Activated T-helper 1 cell treated with anti-CD3 and anti-CD28 coated beads, Interleukin-12 subunit alpha, Interleukin-12 subunit beta, Interleukin-2, Interleukin-4 antibody, amounts not matched to agents 30 ng/mL and 10 ng/mL and 1 ng/mL, durations not matched to agents 14 hours and 24 hours and 36 hours (primary cell): ENCODE measurements at regions not wholly inside any gene's neighbourhood (a gene's known extent, or its start where the extent isn't known, plus 50 kb on each side); places are given as distances from the start of the nearest gene placed in this dataset.
"Not testable (repeated sequence)": the region's sequence is repeated elsewhere in the genome, so short reads cannot be mapped to it uniquely, and the experiment has no call there.

Source experiments
- DNase-seq: peaks from one replicate; pipeline ENCODE4 v3.0.0; 2021; ENCODE audit warnings: low spot score
- H3K27ac Mint-ChIP-seq: one replicate; pipeline ENCODE4 v1.8.0; 2021; ENCODE audit warnings: mild to moderate bottlenecking, mixed read lengths
- H3K27me3 Mint-ChIP-seq: one replicate; pipeline ENCODE4 v1.8.0; 2022; ENCODE audit warnings: mild to moderate bottlenecking, moderate library complexity, mixed read lengths; ENCODE audit not compliant: insufficient read depth
- H3K36me3 Mint-ChIP-seq: one replicate; pipeline ENCODE4 v1.8.0; 2021; ENCODE audit warnings: low read depth, mixed read lengths
- H3K4me1 Mint-ChIP-seq: one replicate; pipeline ENCODE4 v1.8.0; 2021; ENCODE audit warnings: low read depth, mixed read lengths
- H3K4me3 Mint-ChIP-seq: one replicate; pipeline ENCODE4 v1.8.0; 2021; ENCODE audit warnings: mild to moderate bottlenecking, moderate library complexity, mixed read lengths
- H3K9me3 Mint-ChIP-seq: one replicate; pipeline ENCODE4 v1.8.0; 2021; ENCODE audit warnings: mixed read lengths
- intact Hi-C: fragments of 100-400 bp; cut with micrococcal nuclease; formaldehyde crosslinking; loops from one replicate; pipeline ENCODE4 v1.15.1; 2024

DNA sequence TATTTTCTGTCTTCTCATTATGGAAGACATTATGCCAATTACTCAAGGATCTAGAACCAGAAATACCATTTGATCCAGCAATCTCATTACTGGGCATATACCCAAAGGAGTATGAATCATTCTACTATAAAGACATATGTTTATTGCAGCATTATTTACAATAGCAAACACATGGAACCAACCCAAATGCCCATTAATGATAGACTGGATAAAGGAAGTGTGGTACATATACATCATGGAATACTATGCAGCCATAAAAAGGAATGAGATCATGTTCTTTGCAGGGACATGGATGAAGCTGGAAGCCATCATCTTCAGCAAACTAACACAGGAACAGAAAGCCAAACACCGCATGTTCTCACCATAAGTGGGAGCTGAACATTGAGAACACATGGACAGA lies 161.8 kb upstream of the DAAM1 start:
- H3K27ac Mint-ChIP-seq, H3K9me3 Mint-ChIP-seq, H3K27me3 Mint-ChIP-seq, H3K4me1 Mint-ChIP-seq, DNase-seq, H3K36me3 Mint-ChIP-seq, H3K4me3 Mint-ChIP-seq: not testable (repeated sequence)
- intact Hi-C loops, result loop anchor here (10.0 kb wide), 1 partner anchor 522 kb away; no protein-coding TSS in a partner anchor

DNA sequence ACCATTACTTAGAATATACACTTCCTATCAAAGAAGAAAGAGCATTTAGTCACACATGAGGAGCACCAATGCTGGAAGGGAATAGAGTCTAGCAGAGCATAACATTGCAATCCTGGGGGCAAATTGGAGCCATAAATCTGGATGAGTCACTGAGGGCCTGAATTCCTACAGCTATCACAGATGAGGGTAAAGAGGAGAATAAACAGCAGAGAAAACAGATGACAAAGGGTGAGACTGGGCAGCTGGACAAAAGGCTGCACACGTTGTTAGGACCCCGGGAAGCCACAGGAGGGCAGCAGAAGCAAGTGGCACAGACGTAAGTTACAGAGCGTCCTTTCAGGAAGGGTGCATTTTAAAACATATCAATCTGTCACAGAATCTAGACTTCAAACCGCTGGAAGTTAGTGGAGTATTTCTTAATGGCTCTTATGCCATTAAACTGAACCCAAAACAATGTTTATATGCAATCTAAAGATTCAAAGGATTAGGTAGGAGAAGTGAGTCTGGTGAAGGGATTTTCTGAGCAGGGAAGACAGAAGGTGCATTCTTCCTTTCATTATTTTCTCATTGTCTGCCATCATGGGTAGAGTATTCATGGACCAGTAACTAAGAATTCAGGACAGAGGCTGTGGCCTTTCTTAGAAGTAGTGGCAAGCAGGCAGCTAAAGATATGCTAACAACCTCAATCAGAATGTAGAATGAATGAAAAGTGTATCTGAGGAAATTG lies 159.8 kb upstream of the DAAM1 start:
- intact Hi-C loops, result loop anchor here (1.0 to 10.0 kb wide), 3 partner anchors 388 to 548 kb away; partner anchors contain the start of gene CCDC175
- Mint-ChIP-seq H3K4me3 (no peak overlapping the region), H3K9me3 (no peaks in the 10 kb centered on the region), H3K27me3 (peaks cover 3% of the 10 kb centered on the region), H3K36me3 (no peaks in the 10 kb centered on the region), H3K27ac (no peak overlapping the region), H3K4me1 (no peaks in the 10 kb centered on the region)
- DNase-seq, result no peak

DNA sequence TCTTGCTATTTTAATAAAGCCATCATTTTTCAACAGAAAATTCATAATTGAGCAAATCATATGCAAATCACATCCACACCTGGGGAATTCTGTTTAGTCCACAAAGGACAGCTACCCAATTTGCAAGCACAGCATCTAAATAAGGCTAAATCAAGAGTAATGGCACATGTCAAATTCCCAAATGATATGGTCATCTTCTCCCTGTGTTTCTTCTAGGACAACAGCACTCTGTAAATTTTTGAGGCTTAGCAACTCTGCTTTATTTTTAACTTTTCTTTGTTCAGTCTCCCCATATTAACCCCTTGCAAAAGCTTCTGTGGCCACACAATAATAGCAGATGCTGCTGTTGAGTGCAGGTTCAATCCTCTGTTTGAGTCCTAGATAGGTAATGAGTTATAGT lies 155.6 kb upstream of the DAAM1 start:
- Mint-ChIP-seq H3K27ac (no peak overlapping the region), H3K9me3 (no peaks in the 10 kb centered on the region), H3K27me3 (peaks cover 6% of the 10 kb centered on the region), H3K36me3 (no peaks in the 10 kb centered on the region), H3K4me3 (no peak overlapping the region), H3K4me1 (no peaks in the 10 kb centered on the region)
- DNase-seq, result no peak
- intact Hi-C loops, result no loop called here

DNA sequence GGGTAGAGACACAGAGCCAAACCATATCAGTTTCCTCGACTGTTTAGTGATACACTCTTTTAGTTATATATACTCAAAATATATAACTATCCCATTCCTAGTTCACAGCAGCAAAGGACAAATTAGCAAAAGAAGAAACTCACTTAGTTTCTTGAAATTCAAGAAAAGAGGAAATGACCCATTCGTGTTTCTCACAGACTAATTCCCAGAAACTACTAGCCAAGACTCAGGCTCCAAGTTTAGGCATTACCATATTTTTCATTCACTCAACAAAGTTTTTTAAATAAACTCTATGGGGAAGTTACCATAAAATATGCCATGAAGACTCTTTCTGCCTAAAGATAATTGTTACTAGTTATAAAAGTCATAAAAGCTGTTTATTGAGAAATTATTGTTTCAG lies 152.3 kb upstream of the DAAM1 start:
- intact Hi-C loops, result no loop called here
- no peaks in the 10 kb centered on the region for H3K36me3 Mint-ChIP-seq
- no peak overlapping the region for H3K27ac Mint-ChIP-seq
- H3K9me3 Mint-ChIP-seq, result no peaks in the 10 kb centered on the region
- H3K27me3 Mint-ChIP-seq, result peaks cover 6% of the 10 kb centered on the region
- H3K4me3 Mint-ChIP-seq, result no peak overlapping the region
- H3K4me1 Mint-ChIP-seq, result no peaks in the 10 kb centered on the region
- DNase-seq, result no peak

DNA sequence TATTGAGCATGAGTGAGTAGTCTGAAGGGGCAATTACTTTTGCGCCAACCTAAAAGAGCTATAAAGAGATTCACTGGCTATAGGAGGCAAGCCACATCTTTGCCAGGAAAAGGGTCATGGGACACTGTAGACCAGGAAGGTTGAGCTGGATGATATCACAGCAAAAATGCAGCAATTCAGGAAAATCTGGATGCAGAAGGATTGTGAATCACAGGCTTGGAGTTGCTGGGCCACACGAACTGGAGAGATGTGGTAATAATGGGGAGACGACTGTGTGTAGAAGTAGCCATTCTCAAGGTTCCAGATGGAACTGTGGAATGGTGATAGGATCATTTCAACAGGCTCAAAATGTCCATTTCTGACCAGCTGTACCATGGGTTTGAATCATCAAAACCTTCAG lies 151.4 kb upstream of the DAAM1 start:
- intact Hi-C loops, result no loop called here

DNA sequence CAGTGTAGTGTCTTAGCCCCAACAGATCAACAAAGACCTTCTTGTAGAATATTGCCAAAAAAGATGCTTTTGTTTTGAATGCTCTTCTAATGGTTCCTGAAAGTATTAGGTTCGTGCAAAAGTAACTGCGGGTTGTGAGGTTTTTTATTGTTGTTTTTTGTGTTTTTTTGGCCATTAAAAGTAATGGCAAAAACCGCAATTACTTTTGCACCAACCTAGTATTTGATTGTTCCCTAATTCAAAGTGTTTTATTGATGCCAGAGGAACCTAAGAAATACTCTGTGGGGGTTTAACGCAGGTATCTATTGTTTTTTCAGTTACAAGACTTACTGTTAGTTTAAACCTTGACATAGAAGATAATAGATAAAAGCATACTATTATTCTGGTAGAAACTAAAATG lies 150.8 kb upstream of the DAAM1 start:
- Mint-ChIP-seq H3K36me3 (no peaks in the 10 kb centered on the region), H3K27ac (no peak overlapping the region)
- intact Hi-C loops, result no loop called here

More for the DNA sequence above, 151.4 kb upstream of the DAAM1 start:
- Mint-ChIP-seq H3K4me1 (no peaks in the 10 kb centered on the region), H3K4me3 (no peak overlapping the region), H3K27me3 (peaks cover 6% of the 10 kb centered on the region), H3K9me3 (no peaks in the 10 kb centered on the region), H3K36me3 (no peaks in the 10 kb centered on the region), H3K27ac (no peak overlapping the region)
- DNase-seq, result no peak

DNA sequence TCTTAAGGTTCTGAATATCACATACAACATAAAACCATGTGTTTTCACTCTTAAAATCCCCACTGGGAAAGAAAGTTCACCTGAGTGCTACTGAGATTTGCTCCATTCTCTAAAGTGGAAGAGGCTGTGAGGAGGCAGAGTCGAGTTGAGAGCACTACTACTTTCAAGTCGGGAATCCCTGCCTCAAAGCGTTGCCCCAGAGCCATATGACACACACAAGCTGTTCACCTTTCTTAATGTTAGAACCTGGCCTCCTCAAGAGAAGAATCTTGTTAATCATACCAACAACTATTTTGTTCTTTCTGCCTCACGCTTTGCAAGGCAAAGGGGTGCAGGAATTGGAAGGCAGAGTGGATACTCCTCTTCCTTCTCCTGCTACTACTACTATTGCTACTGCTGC lies 149.7 kb upstream of the DAAM1 start:
- peaks cover 6% of the 10 kb centered on the region for H3K27me3 Mint-ChIP-seq
- DNase-seq, result no peak
- H3K36me3 Mint-ChIP-seq, result no peaks in the 10 kb centered on the region
- intact Hi-C loops, result no loop called here
- H3K9me3 Mint-ChIP-seq, result no peaks in the 10 kb centered on the region
- no peak overlapping the region for H3K27ac Mint-ChIP-seq
- H3K4me3 Mint-ChIP-seq, result no peak overlapping the region
- no peaks in the 10 kb centered on the region for H3K4me1 Mint-ChIP-seq

More for the DNA sequence above, 150.8 kb upstream of the DAAM1 start:
- DNase-seq, result no peak
- Mint-ChIP-seq H3K4me1 (no peaks in the 10 kb centered on the region), H3K9me3 (no peaks in the 10 kb centered on the region), H3K4me3 (no peak overlapping the region), H3K27me3 (peaks cover 6% of the 10 kb centered on the region)

DNA sequence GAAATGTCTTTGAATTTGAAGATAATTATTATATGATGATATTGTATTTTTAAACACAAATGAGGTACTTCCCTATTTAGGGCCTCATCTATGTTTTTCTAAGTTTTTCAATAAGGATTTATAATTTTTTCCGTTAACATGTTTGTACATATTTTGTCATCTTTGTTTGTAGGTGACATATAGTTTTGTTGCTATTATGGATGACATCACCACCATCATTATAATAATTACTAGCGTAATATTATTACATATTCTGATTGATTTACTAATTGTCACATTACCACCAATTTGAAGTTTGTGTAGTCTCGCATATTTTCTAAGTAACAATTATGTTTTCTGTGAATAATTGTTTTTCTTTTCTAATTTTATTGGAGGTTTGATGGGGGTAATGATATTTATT lies 147.2 kb upstream of the DAAM1 start:
- no peak for DNase-seq
- no peaks in the 10 kb centered on the region for H3K9me3 Mint-ChIP-seq
- no peak overlapping the region for H3K4me3 Mint-ChIP-seq
- H3K27ac Mint-ChIP-seq, result no peak overlapping the region
- no peaks in the 10 kb centered on the region for H3K36me3 Mint-ChIP-seq
- intact Hi-C loops, result no loop called here
- no peaks in the 10 kb centered on the region for H3K27me3 Mint-ChIP-seq
- H3K4me1 Mint-ChIP-seq, result no peaks in the 10 kb centered on the region

DNA sequence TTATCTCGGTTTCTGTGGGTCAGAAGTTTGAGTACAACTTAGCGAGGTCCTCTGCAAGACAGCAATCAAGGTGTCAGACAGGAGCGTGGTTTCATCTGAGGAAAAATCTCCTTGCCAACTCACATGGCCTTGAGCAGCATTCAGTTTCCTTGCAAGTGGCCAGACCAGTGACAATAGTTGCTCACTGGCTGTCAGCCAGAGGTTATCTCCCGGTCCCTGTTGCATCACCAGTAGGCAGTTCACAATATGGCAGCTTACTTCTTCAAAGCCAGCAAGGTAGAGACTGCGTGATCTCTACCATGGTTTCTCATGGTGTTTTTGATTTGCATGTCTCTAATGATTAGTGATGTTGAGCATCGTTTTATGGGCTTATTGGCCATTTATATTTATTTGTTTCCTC lies 143.8 kb upstream of the DAAM1 start:
- H3K27me3 Mint-ChIP-seq, result no peaks in the 10 kb centered on the region
- no peaks in the 10 kb centered on the region for H3K4me1 Mint-ChIP-seq
- no peak overlapping the region for H3K27ac Mint-ChIP-seq
- H3K36me3 Mint-ChIP-seq, result no peaks in the 10 kb centered on the region
- H3K9me3 Mint-ChIP-seq, result no peaks in the 10 kb centered on the region
- no peak for DNase-seq
- no peak overlapping the region for H3K4me3 Mint-ChIP-seq
- intact Hi-C loops, result no loop called here

DNA sequence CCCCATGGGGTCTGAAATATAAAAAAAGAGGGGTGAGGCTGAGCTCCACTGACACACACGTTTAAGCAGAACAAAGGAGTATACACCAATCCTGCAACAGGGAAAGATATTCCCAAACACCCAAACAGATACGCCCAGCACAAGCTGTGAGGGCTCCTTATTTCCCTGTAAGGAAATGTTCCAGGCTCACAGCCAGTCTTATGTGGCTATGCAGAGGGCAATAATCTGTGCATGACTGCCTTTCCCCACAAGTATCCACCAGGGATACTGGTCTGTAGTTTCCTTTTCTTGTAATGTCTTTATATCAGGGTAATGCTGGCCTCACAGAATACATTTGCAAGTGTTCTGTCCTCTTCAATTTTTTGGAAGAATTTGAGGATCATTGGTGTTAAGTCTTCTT lies 141.7 kb upstream of the DAAM1 start:
- peaks cover 2% of the 10 kb centered on the region for H3K27me3 Mint-ChIP-seq
- intact Hi-C loops, result no loop called here
- H3K27ac Mint-ChIP-seq, result no peak overlapping the region
- no peak for DNase-seq
- H3K36me3 Mint-ChIP-seq, result peaks cover 1% of the 10 kb centered on the region
- peaks cover 8% of the 10 kb centered on the region for H3K9me3 Mint-ChIP-seq
- H3K4me1 Mint-ChIP-seq, result no peaks in the 10 kb centered on the region
- H3K4me3 Mint-ChIP-seq, result no peak overlapping the region

DNA sequence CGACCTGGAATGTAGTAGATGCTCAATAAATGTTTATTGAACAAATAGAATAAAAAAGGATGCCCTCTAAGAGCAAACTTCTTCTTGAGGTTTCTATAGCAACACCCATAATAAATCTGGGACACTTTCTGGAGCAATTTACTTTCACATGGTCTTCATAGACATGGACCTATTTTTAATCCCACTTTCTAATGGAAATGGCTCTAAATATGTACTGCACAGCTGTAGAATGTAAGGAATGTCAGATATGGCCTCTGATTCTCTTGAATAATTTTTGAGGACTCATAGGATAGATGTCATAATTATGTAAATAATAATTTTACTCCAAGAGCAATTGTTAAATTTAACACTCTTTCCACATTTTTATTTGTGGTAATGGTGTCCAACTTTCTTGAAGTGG lies 133.5 kb upstream of the DAAM1 start:
- Mint-ChIP-seq H3K36me3 (peaks cover 1% of the 10 kb centered on the region), H3K4me1 (no peaks in the 10 kb centered on the region), H3K9me3 (peaks cover 15% of the 10 kb centered on the region), H3K27me3 (peaks cover 2% of the 10 kb centered on the region), H3K27ac (no peak overlapping the region), H3K4me3 (no peak overlapping the region)
- intact Hi-C loops, result loop anchor here (1.0 to 5.0 kb wide), 3 partner anchors 415 to 948 kb away; no protein-coding TSS in a partner anchor
- no peak for DNase-seq

DNA sequence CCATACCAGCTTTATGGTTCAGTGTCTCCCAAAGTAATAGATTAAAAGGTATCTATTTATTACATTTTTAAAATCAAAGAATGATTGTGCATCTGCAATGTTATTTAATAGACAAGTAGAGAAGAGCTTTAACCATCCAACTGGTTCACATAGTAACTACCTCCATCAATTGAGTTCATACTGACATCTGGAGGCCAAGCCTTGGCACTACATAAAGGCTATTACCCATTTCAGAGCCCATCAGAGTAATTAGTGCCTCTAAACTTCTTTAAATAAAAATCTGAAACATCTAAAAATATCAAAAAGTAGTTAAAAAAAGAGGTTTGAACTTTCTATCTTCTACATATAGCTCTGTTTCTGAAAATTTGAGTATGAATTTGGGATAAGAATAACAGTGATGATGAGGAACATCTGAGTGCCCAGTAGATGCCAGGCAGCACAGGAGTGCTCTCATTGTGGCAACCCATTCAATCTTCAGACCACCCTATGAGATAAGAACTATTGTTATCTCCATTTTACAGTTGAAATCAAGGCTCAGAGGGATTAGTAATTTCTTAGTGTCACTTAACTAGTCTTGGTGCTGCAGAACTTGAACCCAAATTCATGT lies 132.9 kb upstream of the DAAM1 start:
- Mint-ChIP-seq H3K9me3 (peaks cover 15% of the 10 kb centered on the region), H3K27ac (no peak overlapping the region), H3K4me3 (no peak overlapping the region), H3K4me1 (no peaks in the 10 kb centered on the region), H3K36me3 (peaks cover 1% of the 10 kb centered on the region), H3K27me3 (no peaks in the 10 kb centered on the region)
- DNase-seq, result no peak
- intact Hi-C loops, result loop anchor here (1.0 to 5.0 kb wide), 3 partner anchors 415 to 948 kb away; no protein-coding TSS in a partner anchor

DNA sequence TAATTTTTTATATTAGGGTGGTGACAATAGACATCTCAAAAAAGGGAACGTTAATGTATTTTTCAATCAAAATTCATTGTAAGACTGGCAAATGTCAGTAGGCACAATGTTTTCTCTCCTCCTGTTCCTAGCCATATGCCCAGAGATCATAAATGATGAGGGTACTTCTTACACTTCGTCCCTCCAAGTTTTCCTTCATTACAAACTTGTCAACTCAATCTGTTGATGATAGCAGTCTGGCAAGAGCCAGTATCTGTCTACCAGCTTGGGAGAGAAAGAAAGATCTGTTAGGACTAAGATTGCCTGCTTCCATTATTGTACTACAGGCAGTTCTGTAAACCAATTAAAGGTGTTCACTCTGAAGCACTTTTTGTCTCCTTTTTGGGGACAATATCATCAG lies 130.9 kb upstream of the DAAM1 start:
- intact Hi-C loops, result loop anchor here (5.0 kb wide), 1 partner anchor 950 kb away; no protein-coding TSS in a partner anchor
- DNase-seq, result no peak
- Mint-ChIP-seq H3K27ac (no peak overlapping the region), H3K9me3 (peaks cover 3% of the 10 kb centered on the region), H3K4me3 (no peak overlapping the region), H3K36me3 (no peaks in the 10 kb centered on the region), H3K27me3 (no peaks in the 10 kb centered on the region), H3K4me1 (no peaks in the 10 kb centered on the region)
